HT1080 (cell line): ENCODE measurements at regions not wholly inside any gene's neighbourhood (a gene's known extent, or its start where the extent isn't known, plus 50 kb on each side); places are given as distances from the start of the nearest gene placed in this dataset.

Experiments used
- DNase-seq: peaks from one replicate; pipeline ENCODE4 v3.0.0-alpha.2; 2015; ENCODE audit warnings: low read depth

DNA sequence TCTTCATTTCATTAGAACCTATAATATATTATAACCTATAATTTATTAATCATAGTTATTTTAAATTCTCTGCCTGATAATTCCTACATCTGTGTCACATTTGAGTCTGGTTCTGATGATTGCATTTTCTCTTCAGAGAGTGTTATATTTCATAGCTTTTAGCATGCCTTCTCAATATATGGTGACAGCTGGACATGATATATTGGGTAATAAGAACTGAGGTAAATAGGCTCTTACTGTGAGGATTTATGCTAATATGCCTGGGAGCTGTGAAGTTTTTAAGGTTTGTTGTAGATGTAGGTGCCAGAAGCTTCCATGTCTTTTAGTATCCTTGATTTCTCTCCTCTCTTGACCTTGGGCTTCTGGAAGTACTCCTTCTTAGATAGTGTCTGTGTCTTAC is 325.9 kb upstream of the SEMA3D start:
- no peak for DNase-seq

DNA sequence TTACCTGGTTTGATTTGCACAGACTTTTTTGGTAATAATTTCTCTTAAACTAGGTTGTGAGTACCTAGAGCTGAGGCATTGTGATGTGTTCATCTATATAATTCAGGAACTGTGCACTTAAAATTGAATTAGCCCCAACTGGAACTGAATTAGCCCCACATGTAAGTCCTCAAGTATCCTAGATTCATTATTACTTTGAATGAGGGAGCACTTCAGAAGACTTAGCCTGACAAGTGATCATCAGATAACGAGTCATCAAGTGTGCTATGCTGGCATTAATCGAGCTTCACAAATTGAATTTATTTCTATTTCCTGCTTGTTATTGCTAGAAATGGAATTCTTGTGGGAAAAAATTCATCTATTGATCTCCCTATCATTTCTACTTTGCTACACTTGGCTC is 323.4 kb upstream of the SEMA3D start:
- DNase-seq: no peak

DNA sequence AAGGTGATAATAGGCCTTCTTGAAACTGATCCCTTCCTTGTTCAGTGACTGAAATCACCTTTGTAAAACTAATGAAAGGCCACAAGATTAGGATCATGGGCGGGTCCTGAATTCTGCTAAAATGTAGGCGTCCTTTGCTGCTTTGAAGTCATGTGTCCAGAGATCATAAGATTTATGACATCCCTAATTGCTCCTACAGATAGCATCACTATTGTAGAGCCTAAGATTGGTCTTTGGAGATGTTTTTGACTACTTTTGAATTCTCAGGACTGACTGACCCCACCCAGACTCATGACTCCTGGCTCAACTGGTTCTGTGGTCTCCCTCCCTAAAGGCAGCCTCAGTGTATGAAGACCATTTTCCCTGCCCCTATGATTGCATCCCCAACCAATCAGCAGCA is 322.6 kb upstream of the SEMA3D start:
- no peak for DNase-seq

DNA sequence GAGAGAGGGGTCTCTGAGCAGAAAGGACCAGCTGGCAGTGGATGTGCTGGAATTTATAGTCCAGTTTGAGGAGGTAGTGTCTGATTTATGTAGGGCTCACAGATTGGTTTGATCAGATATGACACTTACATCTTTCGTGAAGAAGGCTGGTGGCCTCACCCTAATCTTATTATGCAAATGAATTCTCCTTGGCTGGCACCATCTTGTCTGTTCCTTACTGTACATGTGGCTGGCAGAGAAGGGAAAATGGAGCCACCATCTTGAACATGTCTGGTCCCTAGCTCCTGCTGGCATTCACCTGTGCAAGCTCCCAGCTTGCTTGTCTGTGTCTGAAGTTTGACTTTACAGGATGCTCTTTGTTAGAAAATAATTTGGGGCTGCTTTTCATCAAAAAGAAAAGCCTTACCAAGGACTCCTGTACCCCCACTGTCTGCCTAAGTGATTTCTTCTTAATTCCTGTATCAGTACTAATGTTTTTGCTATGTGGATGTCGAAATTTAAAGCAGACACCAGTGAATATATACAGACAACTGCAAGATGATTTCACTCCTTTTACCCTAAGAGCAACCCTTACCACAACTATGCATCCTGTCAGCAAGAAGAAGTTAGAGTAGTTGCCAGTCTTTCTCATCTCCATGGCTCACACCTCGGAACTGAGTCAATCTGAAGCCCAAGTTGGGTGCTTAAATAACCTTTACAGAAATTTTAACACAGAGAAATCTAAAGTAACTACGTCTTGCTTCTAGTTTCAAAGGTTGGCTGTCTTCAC is 322.0 kb upstream of the SEMA3D start:
- DNase-seq: peak; percentile 70

DNA sequence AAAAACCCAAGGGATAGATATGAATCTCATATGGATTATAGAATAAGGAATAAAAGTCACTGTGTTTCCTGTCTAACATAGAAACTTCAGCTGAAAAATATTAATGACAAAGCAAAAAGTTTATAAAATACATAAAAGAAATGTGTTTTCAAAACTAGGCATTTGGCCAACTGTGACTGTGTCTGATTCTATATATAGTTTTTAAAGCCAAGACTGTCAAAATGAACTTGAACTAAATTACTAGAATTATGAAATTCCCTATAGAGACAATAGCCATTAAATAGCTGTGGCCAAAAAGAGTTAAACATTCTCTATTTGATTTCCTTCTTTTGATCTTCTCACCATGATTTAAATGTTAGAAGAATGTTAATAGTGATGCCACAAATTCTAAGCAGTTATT is 311.2 kb upstream of the SEMA3D start:
- no peak for DNase-seq

DNA sequence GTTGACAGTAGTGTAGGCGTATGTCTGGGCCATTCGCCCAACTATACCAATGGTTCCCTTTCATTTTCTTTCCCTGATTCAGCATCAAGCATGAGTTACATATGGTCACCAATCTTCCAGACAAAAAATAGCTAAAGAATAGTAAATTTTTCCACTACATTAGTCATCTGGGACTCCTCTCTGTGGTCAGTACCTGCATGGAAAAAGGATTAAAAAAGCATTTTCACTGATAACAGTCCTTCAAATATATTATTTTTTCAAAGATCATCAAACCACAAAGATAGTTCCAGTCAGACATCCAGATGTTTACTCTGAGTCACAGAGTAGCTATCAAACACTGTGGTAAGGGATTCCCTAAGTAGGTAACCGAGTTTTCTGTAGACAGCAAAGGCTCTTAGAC is 302.6 kb upstream of the SEMA3D start:
- DNase-seq: peak; percentile 95

DNA sequence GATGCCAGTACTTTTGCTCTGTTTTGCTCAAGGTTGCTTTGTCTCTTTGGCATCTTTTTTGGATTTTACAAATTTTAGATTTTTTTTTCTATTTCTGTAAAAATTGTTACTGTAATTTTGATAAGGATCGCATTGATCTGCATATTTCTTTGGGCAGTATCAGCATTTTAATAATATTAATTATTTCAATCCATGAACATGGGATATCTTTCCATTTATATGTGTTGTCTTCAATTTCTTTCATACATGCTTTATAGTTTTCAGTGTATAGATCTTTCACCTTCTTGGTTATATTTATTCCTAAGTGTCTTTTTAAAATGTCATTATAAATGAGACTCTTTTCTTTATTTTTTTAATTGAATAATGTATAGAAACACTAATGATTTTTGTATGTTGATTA is 301.6 kb upstream of the SEMA3D start:
- DNase-seq: no peak

DNA sequence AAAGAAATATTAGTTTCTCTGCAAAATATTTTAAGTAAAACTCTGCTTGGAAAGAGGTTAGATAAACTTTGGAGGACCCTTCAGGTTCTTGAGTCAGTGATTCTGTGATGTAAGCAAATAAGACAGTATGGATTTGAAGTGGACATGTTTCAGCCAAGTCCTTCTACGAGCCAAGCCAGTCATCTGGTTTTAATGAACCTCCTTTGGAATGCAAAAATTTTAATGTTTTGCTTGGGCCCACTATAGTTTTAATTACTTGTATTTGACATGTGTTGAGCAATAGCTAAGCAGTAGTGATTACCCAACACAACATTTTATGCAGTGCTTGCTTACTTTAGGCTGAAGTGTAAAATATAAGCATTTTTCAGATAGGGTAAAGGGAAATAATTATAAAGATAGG is 296.3 kb upstream of the SEMA3D start:
- DNase-seq: no peak

DNA sequence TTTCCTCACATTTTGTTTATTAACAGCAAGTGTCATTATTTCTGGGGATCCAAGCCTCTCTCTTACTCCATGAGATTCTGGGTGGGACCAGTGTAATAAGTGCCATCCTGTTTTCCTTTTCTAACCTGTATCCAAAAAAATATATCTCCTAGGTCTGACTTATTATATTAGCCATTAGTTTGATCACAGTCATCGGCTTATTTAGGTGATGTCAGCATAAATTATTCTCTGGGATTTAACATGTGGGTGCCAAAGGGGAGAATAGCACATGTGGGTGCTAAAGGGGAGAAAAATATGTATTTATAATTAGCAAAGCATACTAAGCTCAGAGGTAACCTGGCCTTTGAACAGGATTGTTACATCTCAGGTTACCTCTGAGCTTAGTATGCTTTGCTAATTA is 293.8 kb upstream of the SEMA3D start:
- DNase-seq: no peak

DNA sequence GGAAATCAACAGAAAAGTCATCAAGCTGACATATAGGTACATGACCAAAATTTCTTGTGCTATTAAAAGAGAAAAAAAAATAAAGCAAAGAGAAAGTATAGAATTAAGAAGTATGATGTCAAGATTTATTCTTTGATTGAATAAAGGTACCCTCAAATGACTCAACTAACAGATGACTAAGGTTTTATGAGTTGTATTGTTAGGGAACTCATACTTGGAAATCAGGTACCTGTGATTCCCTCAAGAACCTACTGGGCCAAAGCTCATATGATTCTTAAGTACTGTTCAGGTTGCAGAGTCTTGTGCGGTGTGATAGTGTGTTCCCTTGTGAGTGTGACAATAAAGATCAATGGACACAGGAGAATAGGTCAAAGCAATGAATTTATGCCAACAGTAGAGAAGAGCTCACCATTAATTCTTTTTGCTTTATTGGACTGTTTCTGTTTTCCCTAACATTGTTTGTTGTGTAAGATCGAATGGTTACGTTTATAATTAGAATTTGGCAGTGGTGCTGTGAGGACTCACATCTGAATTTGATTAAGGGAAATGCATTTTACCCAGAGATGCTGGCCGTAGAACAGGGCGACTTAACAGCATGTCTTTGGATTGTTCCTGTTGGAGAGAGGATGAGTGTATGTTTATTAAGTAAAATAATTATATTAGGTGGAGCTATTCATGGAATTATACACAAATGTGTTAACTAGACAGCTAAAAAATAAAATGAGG is 293.2 kb upstream of the SEMA3D start:
- no peak for DNase-seq

DNA sequence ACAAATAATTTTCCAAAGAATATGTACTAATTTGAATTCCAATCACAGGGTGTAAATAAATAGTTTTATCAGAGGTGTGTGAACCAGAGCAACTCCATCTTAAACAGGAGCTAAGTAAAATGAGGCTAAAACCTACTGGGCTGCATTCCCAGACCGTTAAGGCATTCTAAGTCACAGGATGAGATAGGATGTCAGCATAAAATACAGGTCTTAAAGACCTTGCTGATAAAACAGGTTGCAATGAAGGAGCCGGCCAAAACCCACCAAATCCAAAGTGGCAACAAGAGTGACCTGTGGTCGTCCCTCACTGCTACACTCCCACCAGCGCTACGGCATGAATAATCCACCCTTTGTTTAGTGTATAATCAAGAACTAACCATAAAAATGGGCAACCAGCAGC is 291.7 kb upstream of the SEMA3D start:
- no peak for DNase-seq

DNA sequence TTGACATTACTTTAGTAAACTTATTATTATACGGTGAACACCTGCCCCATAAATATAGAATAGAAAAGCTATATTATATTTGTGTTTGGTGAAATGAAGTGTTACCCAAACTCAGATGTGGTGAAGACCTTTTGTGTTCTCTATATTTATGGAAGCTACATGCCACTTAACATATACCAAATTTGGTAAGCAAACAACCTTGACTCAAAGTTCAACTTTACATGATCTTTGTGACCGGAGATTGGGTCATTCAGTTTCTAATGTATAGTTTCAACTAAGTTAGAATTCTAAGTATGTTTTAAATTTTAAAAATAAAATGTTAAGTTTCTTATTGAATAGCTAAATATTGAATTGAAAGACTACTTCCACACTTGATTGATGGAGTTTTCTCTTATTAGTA is 288.6 kb upstream of the SEMA3D start:
- DNase-seq: no peak

DNA sequence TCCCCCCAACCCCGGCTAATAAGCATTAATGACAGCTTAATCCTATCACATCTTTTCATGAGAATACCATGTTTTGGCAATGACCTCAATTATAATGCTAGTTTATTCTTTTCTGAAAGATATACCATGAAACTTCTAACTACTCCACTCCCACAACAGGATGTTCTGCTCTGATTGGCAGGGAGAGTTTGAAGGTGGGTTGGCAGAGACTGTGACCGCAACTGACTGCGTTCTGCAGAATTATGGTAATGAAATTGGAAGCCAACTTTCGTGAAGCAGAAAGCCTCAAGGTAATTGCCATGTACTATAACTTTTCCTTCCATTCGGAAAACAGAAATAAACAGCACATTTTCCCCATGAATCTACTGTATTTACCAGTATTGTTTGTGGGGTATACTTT is 288.2 kb upstream of the SEMA3D start:
- DNase-seq: no peak

DNA sequence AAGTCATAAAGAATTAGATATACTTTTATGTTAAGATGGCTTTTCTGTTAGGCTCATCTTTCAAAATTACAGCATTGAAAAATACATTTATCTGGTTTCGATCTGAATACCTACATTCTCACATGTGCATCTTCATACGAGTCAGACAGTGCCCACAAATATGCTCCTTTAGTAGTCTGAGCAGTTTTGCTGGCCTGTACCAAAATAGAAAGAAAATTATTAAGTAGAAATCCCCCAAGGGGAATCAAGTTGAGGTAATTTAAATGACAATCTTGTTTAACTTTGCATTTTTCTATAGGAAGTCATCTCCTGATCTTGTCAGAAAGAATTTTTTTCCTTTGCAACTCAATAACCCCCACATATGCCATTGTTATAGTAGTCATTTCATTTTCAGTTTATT is 287.4 kb upstream of the SEMA3D start:
- DNase-seq: peak; percentile 45

DNA sequence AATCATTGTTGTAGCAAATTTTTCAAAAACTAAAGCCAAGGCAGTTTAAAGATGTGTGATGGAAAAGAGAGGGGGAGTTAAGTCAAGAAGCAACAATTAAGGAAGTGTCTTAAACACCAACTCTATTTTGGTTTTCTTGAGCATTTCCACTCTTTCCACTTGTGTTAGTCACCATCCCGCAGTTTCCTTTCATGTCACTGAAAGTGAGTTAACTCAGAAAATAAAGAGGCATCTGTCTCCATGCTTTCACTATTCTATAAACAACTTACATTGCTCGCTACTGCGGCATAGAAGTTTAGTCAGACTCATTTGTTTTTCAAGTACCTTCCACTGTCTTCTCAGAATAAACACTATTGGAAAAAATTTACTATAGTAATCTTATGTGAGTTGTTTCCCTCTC is 284.9 kb upstream of the SEMA3D start:
- peak; percentile 85 for DNase-seq

DNA sequence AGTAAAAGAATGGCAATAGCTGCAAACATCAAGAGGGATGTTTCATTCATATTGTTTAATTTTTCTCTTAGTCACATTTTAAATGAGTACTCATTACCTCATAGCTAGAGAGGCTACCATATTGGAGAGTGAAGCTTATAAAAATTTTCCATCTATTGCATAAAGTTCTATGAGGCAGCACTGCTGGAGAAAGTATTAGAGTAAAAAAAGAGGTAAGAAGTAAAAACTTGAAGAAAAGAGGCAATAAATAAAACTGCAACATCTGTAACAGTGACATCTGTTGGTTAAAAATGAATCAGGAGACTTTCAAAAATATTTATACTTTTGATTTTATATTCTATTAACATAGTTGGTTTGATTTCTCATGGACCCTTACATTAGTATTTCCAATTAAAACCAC is 284.5 kb upstream of the SEMA3D start:
- DNase-seq: no peak

DNA sequence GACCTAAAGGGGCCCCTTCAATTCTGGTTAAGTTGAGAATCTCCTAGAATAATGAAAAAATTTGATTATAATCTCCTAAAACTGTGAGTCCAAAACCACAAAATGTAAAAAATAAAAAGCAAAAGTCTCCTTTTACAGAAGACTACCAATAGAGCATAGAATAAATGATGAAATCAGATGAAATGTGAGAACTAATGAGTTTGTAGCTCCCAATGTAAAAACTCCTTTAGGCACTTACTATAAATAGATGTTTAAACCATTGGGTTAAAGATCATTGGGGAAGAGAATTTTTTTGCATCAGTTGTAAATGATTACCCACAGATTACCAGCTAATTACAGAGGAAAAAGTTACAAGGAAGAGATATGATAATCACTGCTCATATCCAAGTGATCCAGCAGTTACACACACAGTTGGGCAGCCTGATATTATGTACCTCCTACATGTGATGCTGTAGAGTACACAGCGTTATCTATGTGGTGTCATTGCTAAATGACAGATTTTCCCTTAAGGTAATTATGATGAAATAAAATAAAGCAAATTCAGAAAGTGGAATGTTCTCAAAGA is 282.7 kb upstream of the SEMA3D start:
- DNase-seq: no peak

DNA sequence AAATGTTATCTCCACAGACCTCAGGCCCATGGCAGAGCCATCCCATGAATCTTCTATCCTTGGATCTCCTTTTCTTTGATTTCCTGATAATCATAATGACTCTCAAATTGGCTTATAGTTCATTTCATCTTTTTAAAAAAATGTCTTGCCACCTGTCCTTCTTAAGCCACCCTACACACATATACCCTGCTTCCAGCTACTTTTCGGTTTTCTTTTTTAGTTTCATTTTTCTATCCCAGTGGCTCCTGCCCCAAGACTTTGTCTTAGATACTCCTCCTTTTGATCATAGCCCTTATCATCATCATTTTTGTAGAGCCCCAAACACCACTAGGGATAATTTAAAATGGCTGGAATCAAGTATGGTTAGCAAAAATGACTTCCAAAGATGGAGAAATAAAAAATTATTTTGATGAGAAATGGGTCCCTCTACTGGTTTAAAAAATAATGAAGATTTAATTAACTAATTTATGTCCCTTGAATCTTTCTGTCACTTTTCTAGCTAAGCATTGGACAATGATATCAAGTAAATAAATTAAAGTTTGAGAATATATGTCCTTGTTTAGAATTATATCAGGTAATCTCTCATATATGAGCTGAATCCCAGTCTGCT is 277.3 kb upstream of the SEMA3D start:
- DNase-seq: peak; percentile 2

DNA sequence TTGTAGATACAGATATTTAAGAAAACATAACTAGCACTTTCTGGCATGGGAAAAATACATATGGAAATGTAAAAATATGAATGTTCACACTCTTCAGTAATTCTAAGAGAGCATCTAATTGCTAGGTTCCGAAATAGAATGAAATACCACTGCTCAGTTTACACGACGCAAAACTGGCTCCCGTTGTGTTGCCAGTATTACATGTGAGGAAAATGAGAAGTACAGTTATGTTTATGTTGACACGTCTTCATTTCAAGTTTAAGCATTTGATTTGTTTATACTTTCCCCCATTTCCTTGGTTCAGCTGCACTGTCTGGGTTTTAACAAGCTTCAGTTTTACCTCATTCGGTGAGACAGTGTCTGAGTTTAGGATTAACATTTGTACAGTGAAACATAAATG is 275.8 kb upstream of the SEMA3D start:
- DNase-seq: no peak

DNA sequence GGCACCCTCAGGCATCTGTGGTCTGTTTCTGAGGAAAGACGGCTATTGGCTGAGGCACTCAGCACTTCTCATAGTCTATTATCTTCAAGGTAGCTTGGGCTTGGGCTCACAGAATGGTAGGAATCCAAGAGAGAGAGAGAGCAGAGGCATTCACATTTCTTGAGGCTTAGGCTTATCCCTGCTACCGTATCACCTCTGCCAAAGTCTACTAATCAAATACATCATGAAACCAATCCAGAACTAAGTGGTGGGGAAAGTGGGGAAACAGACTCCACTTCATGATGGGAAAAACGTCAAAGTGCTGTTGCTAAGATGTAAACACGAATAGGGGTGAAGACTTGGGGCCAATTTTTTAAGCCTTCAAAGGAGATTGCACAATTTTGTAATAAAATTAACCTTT is 271.1 kb upstream of the SEMA3D start:
- no peak for DNase-seq

DNA sequence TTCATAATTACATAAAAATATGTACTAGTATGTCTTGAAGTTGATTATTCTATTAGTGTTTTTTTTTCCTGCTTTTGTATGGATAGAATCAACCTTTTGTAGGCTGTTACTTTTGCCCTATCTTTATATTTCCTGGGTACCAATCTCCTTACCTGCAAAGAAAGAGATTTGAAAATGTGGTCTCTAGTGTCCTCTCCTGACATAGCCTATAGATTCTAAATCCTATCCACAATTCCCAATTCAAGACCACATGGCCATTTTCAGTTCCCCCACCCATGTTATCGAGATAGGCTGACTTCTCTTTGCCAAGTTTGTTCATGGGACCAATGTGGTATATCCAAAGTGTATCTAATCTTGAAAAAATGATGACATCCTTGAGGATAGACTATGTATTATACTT is 269.4 kb upstream of the SEMA3D start:
- no peak for DNase-seq

DNA sequence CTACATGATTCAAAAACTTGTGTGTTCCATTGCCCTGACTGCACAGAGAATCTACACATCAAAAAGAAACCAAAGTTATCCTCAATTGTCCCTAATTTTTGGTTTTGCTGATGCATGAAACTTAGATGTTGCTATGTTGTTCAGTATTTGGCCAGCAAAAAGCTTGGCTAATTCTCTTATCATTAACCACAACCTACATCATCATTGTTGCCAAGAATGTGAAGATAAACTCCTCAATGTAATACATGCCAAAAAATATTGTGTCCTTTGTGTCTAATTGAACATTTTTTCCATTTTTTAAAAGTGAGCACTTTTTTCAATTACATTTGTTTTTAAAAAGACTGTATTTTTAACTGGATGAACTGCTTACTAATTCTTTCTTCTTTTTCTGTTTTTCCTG is 268.0 kb upstream of the SEMA3D start:
- no peak for DNase-seq

DNA sequence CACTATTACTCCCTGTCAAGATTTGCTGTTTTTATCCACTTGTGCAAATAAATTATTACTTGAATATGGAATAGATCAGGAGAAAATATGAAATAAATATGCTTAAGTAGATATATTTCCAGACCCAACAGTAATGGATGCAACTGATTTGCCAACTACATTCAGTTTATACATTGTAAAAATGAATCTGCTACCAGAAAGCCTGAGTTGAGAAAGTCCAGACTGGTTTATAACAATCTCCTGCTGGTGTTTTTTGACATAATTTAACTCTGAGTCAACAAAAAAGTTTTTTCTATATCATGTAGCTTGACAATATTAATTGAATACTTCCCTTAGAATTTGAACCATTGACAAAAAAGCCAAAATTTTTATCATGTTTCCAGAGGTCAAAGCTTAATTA is 265.8 kb upstream of the SEMA3D start:
- no peak for DNase-seq
